ENCODE measurements at regions not wholly inside any gene's neighbourhood (a gene's known extent, or its start where the extent isn't known, plus 50 kb on each side); places are given as distances from the start of the nearest gene placed in this dataset.
A peak's percentile ranks its signal among the peaks of the same experiment; 100 is the strongest.
"Not testable (repeated sequence)": the region's sequence is repeated elsewhere in the genome, so short reads cannot be mapped to it uniquely, and the experiment has no call there.

GRCh38 chr21:14613486-14614224, 67.5 kb upstream of the SAMSN1 start:
- no peak overlapping the region for H3K4me3 ChIP-seq (IDR thresholded peaks at IDR 0.05; ENCODE audit: insufficient read depth, low read depth, low read length)
- H4K20me1 ChIP-seq (ENCODE audit: insufficient read depth) = no peaks in the 10 kb centered on the region
- no peak overlapping the region for H3K9ac ChIP-seq
- peaks cover 12% of the 10 kb centered on the region for H3K4me1 ChIP-seq (ENCODE audit: low read depth, poor library complexity, severe bottlenecking)
- no peak overlapping the region for H3K27ac ChIP-seq
- no peaks in the 10 kb centered on the region for H3K27me3 ChIP-seq (ENCODE audit: insufficient read depth, low read depth)
- no peak overlapping the region for H3K4me2 ChIP-seq
- no peak overlapping the region for H2AFZ ChIP-seq (ENCODE audit: low read depth)
- H3K79me2 ChIP-seq (ENCODE audit: insufficient read depth, low read depth) = no peaks in the 10 kb centered on the region
- TF ChIP-seq, protein P1, sequence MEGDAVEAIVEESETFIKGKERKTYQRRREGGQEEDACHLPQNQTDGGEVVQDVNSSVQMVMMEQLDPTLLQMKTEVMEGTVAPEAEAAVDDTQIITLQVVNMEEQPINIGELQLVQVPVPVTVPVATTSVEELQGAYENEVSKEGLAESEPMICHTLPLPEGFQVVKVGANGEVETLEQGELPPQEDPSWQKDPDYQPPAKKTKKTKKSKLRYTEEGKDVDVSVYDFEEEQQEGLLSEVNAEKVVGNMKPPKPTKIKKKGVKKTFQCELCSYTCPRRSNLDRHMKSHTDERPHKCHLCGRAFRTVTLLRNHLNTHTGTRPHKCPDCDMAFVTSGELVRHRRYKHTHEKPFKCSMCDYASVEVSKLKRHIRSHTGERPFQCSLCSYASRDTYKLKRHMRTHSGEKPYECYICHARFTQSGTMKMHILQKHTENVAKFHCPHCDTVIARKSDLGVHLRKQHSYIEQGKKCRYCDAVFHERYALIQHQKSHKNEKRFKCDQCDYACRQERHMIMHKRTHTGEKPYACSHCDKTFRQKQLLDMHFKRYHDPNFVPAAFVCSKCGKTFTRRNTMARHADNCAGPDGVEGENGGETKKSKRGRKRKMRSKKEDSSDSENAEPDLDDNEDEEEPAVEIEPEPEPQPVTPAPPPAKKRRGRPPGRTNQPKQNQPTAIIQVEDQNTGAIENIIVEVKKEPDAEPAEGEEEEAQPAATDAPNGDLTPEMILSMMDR (conservative IDR thresholded peaks at IDR 0.05; ENCODE audit: low read depth, low read length) = no peak
- H3K36me3 ChIP-seq (ENCODE audit: insufficient read depth) = no peaks in the 10 kb centered on the region

DNA sequence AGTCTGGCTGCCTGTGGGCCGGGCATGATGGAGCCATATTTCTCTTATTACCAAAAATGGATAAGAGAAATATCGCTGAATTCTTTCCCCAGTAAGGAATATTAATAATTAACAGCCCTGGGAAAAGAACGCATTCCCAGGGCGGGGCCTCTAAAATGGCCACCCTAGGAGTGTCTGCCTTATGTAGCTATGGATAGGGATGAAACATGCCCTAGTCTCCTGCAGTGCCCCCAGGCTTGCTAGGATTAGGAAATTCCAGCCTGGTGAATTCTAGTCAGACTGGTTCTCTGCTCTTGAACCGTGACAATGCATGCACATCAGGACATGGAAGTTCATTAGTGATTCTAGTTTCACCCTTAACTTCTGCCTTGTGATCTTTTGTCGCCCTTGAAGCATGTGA, 64.0 kb upstream of the SAMSN1 start:
- H3K27me3 ChIP-seq (ENCODE audit: insufficient read depth, low read depth); H3K4me1 ChIP-seq (ENCODE audit: low read depth, poor library complexity, severe bottlenecking); H3K4me2 ChIP-seq; H4K20me1 ChIP-seq (ENCODE audit: insufficient read depth); H2AFZ ChIP-seq (ENCODE audit: low read depth); H3K27ac ChIP-seq; H3K36me3 ChIP-seq (ENCODE audit: insufficient read depth); H3K4me3 ChIP-seq (IDR thresholded peaks at IDR 0.05; ENCODE audit: insufficient read depth, low read depth, low read length); H3K79me2 ChIP-seq (ENCODE audit: insufficient read depth, low read depth); H3K9ac ChIP-seq: not testable (repeated sequence)

GRCh38 chr21:14609274-14609673, 63.2 kb upstream of the SAMSN1 start:
- 0 out of 2 replicates have a peak overlapping the region, but pooled peaks have one; percentile 42 for H3K4me2 ChIP-seq
- H3K4me3 ChIP-seq (IDR thresholded peaks at IDR 0.05; ENCODE audit: insufficient read depth, low read depth, low read length) = no peak overlapping the region
- H3K27me3 ChIP-seq (ENCODE audit: insufficient read depth, low read depth) = no peaks in the 10 kb centered on the region

DNA sequence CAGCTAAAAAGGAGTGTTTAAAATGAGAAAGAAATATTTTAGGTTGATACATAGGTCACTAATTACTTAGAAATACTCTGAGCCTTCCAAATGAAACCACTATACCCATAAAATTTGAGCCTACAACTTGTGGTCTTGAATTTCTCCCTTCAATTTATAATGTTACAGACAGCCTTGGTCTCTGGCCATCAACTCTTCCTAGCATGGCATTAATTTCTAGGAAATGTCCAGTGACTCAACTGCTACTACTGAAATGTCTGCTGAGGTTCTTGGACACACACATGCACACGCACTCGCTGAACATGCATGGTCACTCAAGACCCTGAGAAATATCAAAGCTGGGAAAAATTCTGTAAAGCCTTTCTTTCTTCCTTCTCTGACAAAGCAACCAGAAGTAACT, 61.1 kb upstream of the SAMSN1 start:
- Histone ChIP-seq H2AFZ (ENCODE audit: low read depth) (no peak overlapping the region), H3K9ac (no peak overlapping the region)
- TF ChIP-seq, protein P1 (conservative IDR thresholded peaks at IDR 0.05; ENCODE audit: low read depth, low read length) = no peak

More at GRCh38 chr21:14609274-14609673, 63.2 kb upstream of the SAMSN1 start:
- H3K9ac ChIP-seq = no peak overlapping the region
- H3K27ac ChIP-seq = no peak overlapping the region
- H3K36me3 ChIP-seq (ENCODE audit: insufficient read depth) = no peaks in the 10 kb centered on the region
- no peak overlapping the region for H2AFZ ChIP-seq (ENCODE audit: low read depth)
- TF ChIP-seq, protein P1 (conservative IDR thresholded peaks at IDR 0.05; ENCODE audit: low read depth, low read length) = no peak
- H3K79me2 ChIP-seq (ENCODE audit: insufficient read depth, low read depth) = no peaks in the 10 kb centered on the region
- H3K4me1 ChIP-seq (ENCODE audit: low read depth, poor library complexity, severe bottlenecking) = peaks cover 10% of the 10 kb centered on the region
- H4K20me1 ChIP-seq (ENCODE audit: insufficient read depth) = no peaks in the 10 kb centered on the region

GRCh38 chr21:14603202-14603601, 57.1 kb upstream of the SAMSN1 start:
- Histone ChIP-seq H3K27me3 (ENCODE audit: insufficient read depth, low read depth) (no peaks in the 10 kb centered on the region), H3K27ac (no peak overlapping the region), H3K4me1 (ENCODE audit: low read depth, poor library complexity, severe bottlenecking) (peaks cover 13% of the 10 kb centered on the region), H3K4me3 (IDR thresholded peaks at IDR 0.05; ENCODE audit: insufficient read depth, low read depth, low read length) (no peak overlapping the region), H4K20me1 (ENCODE audit: insufficient read depth) (no peaks in the 10 kb centered on the region), H3K9ac (no peak overlapping the region), H3K36me3 (ENCODE audit: insufficient read depth) (no peaks in the 10 kb centered on the region), H3K4me2 (peak overlapping the region; percentile 60; the same call in 1 of the 2 replicates), H2AFZ (ENCODE audit: low read depth) (no peak overlapping the region), H3K79me2 (ENCODE audit: insufficient read depth, low read depth) (no peaks in the 10 kb centered on the region)
- TF ChIP-seq, protein P1 (conservative IDR thresholded peaks at IDR 0.05; ENCODE audit: low read depth, low read length) = no peak

More for the DNA sequence above, 61.1 kb upstream of the SAMSN1 start:
- Histone ChIP-seq H4K20me1 (ENCODE audit: insufficient read depth) (no peaks in the 10 kb centered on the region), H3K4me3 (IDR thresholded peaks at IDR 0.05; ENCODE audit: insufficient read depth, low read depth, low read length) (no peak overlapping the region), H3K36me3 (ENCODE audit: insufficient read depth) (no peaks in the 10 kb centered on the region), H3K79me2 (ENCODE audit: insufficient read depth, low read depth) (no peaks in the 10 kb centered on the region), H3K27me3 (ENCODE audit: insufficient read depth, low read depth) (no peaks in the 10 kb centered on the region), H3K27ac (no peak overlapping the region), H3K4me2 (no peak overlapping the region), H3K4me1 (ENCODE audit: low read depth, poor library complexity, severe bottlenecking) (peaks cover 21% of the 10 kb centered on the region)
